GM12864 (cell line): ENCODE measurements at regions not wholly inside any gene's neighbourhood (a gene's known extent, or its start where the extent isn't known, plus 50 kb on each side); places are given as distances from the start of the nearest gene placed in this dataset.

Source experiments
- DNase-seq: peaks from one replicate; pipeline ENCODE4 v3.0.0-alpha.2; 2011; ENCODE audit warnings: low read depth
- H3K4me3 ChIP-seq: 2 replicates; pipeline ENCODE4 v1.5.1; 2011; ENCODE audit warnings: mild to moderate bottlenecking, low read depth, low read length, control low read depth
- TF ChIP-seq, protein P1 (sequence below): IDR thresholded peaks from 2 replicates; pipeline ENCODE4 v1.5.1; 2011; ENCODE audit warnings: low read depth, mild to moderate bottlenecking, moderate library complexity, low read length, control low read depth, inconsistent platforms; ENCODE audit errors: missing control alignments

DNA sequence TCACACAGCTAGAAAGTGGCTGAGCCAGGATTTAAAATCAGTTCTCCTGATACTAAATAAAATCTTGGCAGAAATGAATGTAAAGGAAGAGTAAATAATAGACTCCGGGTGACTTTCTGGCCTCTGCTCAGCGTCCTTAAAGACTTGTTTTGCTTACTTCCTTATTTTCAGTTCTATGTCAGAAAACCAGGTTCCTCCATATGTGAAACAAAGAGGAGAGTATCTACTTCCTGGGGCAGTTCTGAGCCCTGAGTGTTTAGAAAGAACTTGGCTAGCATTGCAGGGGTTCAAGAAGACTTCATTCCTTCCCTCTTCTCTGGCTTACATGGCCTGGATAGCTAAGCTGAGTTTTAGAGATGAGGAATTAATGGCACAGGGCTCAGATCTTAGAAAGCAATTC lies 222.8 kb upstream of the TLE3 start:
- no peak overlapping the region for H3K4me3 ChIP-seq
- DNase-seq, result no peak
- TF ChIP-seq, protein P1, sequence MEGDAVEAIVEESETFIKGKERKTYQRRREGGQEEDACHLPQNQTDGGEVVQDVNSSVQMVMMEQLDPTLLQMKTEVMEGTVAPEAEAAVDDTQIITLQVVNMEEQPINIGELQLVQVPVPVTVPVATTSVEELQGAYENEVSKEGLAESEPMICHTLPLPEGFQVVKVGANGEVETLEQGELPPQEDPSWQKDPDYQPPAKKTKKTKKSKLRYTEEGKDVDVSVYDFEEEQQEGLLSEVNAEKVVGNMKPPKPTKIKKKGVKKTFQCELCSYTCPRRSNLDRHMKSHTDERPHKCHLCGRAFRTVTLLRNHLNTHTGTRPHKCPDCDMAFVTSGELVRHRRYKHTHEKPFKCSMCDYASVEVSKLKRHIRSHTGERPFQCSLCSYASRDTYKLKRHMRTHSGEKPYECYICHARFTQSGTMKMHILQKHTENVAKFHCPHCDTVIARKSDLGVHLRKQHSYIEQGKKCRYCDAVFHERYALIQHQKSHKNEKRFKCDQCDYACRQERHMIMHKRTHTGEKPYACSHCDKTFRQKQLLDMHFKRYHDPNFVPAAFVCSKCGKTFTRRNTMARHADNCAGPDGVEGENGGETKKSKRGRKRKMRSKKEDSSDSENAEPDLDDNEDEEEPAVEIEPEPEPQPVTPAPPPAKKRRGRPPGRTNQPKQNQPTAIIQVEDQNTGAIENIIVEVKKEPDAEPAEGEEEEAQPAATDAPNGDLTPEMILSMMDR, result no peak

- H3K4me3 ChIP-seq, result no peak overlapping the region
- TF ChIP-seq, protein P1, result no peak
- no peak for DNase-seq
These were observed 222.4 kb upstream of the TLE3 start for GRCh38 chr15:70320077-70320476.

- peak; percentile 83 for DNase-seq
- TF ChIP-seq, protein P1, result no peak
- no peak overlapping the region; the same call in 1 of the 2 replicates for H3K4me3 ChIP-seq
These were observed 221.7 kb upstream of the TLE3 start for GRCh38 chr15:70319466-70319865.

DNA sequence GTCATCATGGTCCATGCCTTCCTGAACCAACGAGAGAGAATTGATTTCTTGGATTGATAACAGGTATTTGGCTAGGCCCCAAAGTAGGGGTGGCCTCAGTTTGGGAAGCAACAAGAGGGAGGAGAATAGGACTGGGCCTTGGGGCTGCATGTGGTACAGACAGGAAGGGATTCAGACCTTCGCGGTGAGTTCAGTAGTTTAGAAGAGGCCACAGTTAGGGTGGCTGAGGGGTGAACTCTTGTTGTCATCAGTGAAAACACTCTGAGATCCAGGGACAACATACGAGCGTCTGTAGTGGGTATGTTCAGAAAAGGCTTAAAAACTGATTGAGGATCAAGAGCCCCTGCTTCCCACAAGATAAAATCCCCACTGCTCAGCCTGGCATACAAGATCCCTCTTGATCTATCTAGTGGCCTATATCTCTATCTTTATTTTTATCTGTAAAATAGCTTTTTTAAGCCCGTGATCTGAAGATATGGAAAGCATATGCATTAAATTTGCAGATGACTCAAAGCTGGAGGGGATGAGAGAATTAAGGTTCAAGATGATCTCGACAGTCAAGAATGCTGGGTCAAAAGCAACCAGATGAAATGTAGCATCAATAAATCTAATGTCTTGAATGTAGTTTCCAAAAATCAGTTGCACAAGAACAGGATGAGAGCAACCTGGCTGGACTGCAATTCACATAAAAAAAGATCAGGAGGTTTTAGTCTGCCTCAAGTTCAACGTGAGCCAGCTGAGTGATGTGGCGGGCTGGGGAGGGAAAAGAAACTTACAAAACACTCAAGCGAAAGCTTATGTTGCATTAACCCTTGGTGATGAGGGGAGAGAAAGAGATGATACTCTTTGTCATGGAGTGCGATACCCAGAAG lies 221.1 kb upstream of the TLE3 start:
- TF ChIP-seq, protein P1, result no peak
- DNase-seq, result no peak
- no peak overlapping the region; the same call in 1 of the 2 replicates for H3K4me3 ChIP-seq

DNA sequence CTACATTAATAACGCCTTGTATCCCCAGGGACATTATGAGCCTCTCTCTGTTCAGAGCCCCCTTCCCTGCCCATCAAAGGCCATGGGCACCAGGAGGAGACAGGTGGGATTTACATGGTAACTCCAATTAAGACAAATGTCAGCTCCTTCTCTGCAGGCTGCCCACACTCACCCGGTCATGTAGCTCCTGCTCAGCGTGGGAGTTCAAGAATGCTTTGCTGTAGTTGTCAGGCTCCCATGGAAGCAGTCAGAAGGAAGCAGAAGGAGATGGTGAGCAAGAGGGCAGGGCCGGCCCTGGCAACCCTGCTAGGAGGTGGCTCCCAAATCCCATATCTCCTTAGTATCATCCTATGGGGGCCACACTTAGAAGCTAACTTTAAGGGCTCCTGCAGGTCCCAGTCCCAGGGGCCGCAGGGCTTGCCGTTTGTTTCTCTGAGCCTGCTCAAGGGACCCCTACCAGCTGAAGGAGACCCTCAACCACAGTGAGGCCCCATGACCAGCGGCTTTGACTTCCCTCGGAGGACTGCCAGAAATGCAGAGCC lies 218.4 kb upstream of the TLE3 start:
- TF ChIP-seq, protein P1, result no peak
- no peak for DNase-seq
- H3K4me3 ChIP-seq, result no peak overlapping the region

DNA sequence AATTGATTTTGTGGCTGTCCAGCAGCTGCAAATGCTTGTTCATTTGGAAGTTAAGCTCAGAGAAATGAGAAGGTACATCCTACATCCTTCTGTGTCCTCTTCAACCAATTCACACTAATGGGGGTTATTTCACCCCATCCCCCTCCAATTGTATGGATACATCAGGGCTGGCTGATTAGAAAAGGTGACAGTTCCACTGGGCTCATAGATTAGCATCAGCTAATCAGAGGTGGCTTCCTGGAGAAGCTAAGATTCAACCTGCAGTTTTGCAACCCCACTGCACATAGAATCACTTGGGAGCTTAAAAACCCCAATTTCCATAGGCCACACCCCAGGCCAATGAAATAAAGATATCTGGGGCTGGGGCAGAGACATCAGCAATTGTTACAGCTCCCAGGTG lies 217.7 kb upstream of the TLE3 start:
- TF ChIP-seq, protein P1, result no peak
- no peak for DNase-seq
- H3K4me3 ChIP-seq, result no peak overlapping the region
